Sciatic nerve (tissue), 2 donors: ENCODE measurements at regions not wholly inside any gene's neighbourhood (a gene's known extent, or its start where the extent isn't known, plus 50 kb on each side); places are given as distances from the start of the nearest gene placed in this dataset.

ENCODE experiments used
- ATAC-seq: fragments of 200-7000 bp; cut with Tn5 transposase; one replicate; pipeline ENCODE4 v1.9.1; 2020; ENCODE audit warnings: mild to moderate bottlenecking, moderate library complexity
- DNase-seq: peaks from one replicate; pipeline ENCODE4 v3.0.0-alpha.2; 2020; ENCODE audit warnings: low spot score
- intact Hi-C: fragments of 100-400 bp; cut with DNase I; formaldehyde crosslinking; loops from one replicate; pipeline ENCODE4 v1.14.2; 2022
- donor health status: DM: no; HTN: no; CAD: no.
- donor health status: DM: no; HTN: no; CAD: no.

DNA sequence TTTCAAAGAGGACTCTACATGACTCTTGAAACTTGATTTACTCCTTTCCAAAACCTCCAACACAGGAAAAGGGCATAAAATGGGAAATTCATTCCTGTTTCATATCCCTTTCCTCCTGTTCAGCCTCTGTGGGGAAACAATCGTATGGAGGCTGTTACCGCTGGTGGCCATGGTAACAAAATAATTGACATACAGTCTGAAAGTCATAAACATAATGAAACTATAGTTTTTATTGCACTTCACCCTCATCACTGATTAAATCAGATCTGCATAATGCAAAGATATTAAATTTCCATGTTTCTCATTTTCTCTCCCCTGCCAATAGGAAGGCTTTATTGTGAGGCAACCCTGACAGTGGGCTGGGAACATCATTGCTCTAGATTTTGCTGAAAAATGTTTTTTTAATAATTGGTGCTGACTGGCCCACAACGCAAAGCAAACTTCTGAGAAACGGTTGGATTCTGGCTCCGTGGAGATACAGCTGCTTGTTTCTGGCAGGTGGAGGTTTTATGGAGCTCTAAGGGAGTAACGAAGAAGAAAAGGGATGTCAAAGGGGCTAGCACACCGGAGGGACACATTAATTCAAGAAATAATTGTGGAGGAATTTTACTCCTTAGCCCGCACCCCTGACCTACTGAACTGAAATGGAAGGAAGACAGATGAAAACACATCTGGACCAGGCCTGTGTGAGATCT is 154.2 kb upstream of the SHISA6 start:
- no peak for DNase-seq
- intact Hi-C loops, result no loop called here
- no peak for ATAC-seq

- DNase-seq (no peak), ATAC-seq (no peak)
- intact Hi-C loops, result no loop called here
Observed at GRCh38 chr17:11082559-11082958, 158.5 kb upstream of the SHISA6 start.

GRCh38 chr17:11081342-11081741 is 159.7 kb upstream of the SHISA6 start:
- DNase-seq, result no peak
- ATAC-seq, result no peak
- intact Hi-C loops, result no loop called here

DNA sequence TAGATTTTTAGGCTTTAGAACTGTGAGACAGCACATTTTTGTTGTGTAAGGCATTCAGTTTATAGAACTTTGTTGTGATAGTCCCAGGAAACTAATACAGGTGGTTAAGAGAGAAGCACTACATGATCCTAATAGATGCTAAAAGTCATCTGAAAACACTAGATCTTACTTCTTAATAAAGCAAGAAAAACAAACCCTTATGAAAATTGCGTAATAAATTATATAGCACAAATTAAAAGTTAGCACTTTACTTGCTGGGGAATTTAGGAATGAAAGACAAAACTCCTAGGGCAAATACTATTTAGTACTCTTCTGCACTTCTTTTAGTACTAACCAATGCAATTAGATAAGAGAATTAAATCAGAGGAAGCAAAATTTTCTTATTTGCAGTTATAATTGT is 163.3 kb upstream of the SHISA6 start:
- no peak for DNase-seq
- intact Hi-C loops, result no loop called here
- ATAC-seq, result no peak

DNA sequence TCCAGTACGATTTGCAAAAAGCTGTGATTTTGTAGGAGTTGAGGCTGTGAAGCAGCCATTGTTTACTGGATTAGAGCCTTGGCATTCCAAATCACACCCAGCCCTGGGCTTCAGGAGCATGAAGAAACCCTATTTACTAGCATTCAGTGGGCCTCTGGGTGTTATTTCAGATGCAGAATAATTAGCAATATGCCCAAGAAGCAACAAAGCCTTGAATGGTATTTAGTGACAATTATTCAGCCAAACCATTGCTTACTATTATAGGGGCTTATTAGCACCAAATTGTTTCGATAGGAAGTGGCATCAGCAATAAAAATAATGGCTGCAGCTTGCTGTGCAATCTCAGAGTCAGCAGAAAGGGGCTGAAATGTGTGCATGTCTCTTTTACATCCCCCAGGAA is 166.6 kb upstream of the SHISA6 start:
- intact Hi-C loops, result no loop called here
- ATAC-seq, result no peak
- DNase-seq, result no peak

DNA sequence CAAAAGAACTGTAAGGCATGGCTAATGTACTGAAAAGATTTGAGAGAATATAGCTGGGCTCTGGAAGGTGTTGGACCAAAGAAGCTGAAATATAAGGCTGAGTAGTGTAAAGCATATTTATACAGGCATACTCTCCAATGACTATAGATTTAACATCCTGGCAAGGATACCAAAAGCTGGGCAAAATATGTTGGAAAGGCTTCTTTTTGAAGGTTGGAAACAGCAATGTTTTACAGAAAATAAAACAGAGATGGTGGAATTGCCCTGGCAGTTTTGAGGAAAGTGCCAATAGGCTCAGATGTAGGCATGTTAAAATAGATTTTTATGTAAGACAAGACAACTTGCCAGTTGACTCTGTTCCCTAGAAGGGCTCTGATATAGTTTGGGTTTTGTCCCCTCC is 184.1 kb upstream of the SHISA6 start:
- ATAC-seq (no peak), DNase-seq (no peak)
- intact Hi-C loops, result no loop called here

DNA sequence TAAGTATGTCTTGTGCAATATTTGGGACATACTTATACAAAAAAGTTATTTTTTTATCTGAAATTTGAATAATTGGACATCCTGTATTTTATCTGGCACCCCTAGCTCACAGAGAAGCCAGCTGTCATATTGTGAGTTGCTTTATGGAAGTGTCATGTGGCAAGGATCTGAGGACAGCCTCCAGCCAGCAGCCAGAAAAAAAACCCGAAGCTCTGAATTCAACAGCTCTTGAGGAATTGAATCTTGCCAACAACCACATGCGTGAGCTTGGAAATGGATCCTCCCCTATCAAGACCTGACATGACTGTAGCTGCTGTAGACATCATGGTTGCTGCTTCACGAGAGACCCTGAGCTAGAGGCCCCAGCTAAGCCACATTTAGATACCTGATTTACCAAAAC is 187.2 kb upstream of the SHISA6 start:
- DNase-seq (no peak), ATAC-seq (no peak)
- intact Hi-C loops, result no loop called here

GRCh38 chr17:11049539-11049938 is 191.5 kb upstream of the SHISA6 start:
- intact Hi-C loops, result no loop called here
- ATAC-seq (no peak), DNase-seq (no peak)

DNA sequence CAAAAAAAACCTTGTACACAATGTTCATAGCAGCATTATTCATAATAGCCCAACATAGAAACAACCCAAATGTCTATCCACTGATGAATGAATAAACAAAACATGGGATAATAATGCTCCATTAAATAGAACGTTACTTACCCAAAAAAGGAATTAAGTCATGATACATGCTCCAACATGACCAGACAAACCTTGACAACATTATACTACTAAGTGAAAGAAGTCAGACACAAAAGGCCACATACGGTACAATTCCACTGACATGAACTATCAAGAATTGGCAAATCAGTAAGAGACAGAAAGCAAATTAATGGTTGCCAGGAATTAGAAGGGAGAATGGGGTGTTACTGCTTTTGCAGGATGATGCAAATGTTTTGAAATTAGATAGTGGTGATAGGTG is 193.8 kb upstream of the SHISA6 start:
- intact Hi-C loops, result no loop called here
- ATAC-seq, result no peak
- DNase-seq, result no peak

DNA sequence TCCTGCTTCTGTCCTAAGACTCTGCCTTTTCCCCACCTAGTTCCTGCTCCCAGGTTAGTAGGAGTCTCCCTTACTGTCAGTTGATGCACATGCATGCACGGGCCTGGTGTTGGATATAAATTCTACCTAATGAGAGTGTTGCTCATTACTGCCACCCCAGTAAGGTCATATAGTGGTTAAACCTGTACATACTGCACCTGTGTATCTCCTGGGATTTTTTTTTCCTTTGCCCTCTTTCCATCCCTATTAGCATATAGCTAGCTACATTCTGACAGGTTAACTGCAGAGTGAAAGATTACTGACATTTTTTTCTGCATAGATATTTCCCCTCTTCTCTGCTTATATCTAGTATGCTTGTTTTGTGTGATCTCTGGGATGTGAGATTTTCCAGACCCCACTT is 201.5 kb upstream of the PIRT start:
- no peak for DNase-seq
- intact Hi-C loops, result no loop called here
- ATAC-seq, result no peak

GRCh38 chr17:11035681-11036080 is 197.8 kb upstream of the PIRT start:
- intact Hi-C loops, result no loop called here
- ATAC-seq (no peak), DNase-seq (no peak)

DNA sequence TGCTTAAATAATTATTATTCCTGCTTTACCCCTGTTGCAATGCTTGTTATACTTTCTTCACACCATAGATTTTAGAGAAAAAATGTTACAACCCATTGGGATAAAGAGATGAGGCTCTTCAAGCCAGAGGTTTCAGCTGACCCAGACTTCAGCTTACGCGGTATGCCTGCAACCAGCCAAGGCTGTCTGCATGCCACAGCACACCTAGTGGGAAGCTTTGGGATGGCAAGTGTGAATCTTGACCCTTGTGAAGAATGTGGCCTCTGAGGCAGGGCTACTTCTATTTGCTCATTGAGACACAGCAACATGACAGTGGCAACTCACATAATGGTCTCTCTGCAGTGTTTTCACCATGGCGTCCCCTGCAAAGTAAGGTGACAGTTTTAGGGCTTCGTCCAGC is 193.9 kb upstream of the PIRT start:
- intact Hi-C loops, result no loop called here
- no peak for ATAC-seq

DNA sequence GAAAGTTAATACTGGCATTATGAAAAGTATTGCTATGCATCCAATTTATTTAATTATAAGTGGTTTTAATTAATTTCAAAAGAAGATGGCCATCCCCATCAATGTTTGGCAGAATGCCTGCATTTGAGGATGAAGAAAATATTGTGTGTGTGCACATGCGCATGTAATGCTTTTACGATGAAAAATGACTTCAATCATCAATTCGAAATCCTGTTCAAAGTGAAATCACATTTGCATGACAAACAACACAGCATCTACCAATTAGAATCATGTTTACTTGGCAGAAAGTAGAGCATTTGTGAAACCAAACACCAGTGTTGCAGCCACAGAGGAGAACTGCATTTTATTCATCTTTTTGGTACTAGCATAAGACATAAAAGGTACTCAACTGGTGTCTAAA is 191.9 kb upstream of the PIRT start:
- intact Hi-C loops, result no loop called here
- ATAC-seq, result no peak
- DNase-seq, result no peak

More for the DNA sequence above, 193.9 kb upstream of the PIRT start:
- no peak for DNase-seq

- intact Hi-C loops, result no loop called here
- ATAC-seq, result no peak
- DNase-seq, result no peak
Observed at GRCh38 chr17:11028349-11028748, 190.5 kb upstream of the PIRT start.

DNA sequence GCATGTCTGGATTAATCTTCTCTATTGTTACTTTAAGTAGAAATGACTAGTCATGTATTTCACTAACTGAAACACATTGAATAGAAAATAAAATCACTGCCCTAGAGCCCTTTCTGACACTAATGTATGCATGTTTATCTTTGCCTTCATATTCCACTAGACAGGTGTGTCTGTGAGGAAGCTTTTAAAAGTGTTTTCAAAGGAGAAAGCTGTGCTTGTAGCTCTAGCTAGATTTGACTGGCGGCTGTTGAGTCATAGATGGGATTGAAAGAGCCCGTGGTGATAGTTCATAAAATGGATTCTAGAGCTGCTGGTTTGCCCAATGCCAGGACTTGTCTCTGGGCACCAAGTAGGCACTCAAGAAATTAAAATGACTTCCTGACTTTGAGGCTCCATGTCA is 189.0 kb upstream of the PIRT start:
- intact Hi-C loops, result no loop called here
- DNase-seq (no peak), ATAC-seq (no peak)

DNA sequence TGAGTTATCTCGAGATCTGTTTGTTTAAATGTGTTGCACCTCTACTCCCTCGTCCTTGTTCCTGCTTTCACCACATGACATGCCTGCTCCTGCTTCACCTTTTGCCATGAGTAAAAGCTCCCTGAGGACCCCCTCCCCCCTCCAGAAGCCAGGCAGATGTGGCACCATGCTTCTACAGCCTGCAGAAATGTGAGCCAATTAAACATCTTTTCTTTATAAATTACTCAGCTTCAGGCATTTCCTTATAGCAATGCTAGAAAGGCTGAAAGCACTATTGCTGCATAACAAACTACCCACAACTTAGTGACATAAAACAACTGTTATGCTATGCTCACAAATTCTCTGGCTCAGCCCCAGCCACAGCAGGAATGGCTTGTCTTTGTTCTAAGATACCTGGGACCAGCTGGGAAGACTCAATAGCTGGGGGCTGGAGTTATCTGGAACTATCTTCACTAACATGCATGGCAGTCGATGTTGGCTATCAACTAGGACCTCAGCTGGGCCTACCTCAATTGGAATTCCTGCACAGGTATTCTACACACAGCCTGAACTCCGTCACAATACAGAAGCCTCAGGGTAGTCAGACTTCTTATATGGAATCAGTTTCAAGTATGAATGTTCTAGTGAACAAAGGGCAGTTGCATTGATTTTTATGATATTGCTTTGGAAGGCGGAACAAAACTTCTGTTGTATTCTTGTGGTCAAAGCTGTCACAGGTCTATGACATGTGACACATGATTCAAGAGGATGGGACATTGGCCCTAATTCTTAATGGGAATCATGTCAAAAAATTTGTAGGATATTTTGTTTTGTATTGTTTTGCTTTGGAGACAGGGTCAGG is 186.0 kb upstream of the PIRT start:
- intact Hi-C loops, result no loop called here
- no peak for ATAC-seq
- DNase-seq, result no peak

GRCh38 chr17:11006530-11006929 is 168.6 kb upstream of the PIRT start:
- ATAC-seq, result peak; percentile 13
- intact Hi-C loops, result no loop called here
- DNase-seq, result no peak

- ATAC-seq, result no peak
- DNase-seq, result no peak
- intact Hi-C loops, result no loop called here
Observed at GRCh38 chr17:11005940-11006339, 168.1 kb upstream of the PIRT start.

- no peak for ATAC-seq
- DNase-seq, result no peak
- intact Hi-C loops, result no loop called here
Observed at GRCh38 chr17:11002417-11002816, 164.5 kb upstream of the PIRT start.

DNA sequence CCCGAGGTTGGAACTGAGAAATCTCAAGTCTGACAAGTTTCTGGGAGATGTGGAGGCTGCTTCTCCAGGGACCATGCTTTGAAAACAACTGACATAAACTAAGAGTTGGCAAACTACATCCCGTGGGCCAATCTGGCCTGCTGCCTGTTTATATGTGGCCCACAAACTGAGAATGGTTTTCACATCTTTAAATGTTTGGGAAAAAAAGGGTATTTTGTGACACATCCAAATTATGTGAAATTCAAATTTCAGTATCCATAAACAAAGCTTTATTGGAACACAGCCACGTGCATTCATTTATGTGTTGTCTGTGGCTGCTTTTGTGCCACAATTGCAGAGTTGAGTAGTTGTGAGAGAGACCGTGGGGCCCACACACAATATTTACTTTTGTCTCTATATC is 163.8 kb upstream of the PIRT start:
- ATAC-seq, result no peak
- no peak for DNase-seq
- intact Hi-C loops, result no loop called here

- intact Hi-C loops, result no loop called here
- ATAC-seq (no peak), DNase-seq (no peak)
Observed at GRCh38 chr17:10999484-10999883, 161.6 kb upstream of the PIRT start.
